ENCODE measurements at regions not wholly inside any gene's neighbourhood (a gene's known extent, or its start where the extent isn't known, plus 50 kb on each side); places are given as distances from the start of the nearest gene placed in this dataset.
A peak's percentile ranks its signal among the peaks of the same experiment; 100 is the strongest.

GRCh38 chr4:148810461-148810860 lies 368.2 kb upstream of the NR3C2 start:
- H3K27me3 ChIP-seq (ENCODE audit: control insufficient read depth, insufficient read depth, low read length), result no peaks in the 10 kb centered on the region
- no peak for TF ChIP-seq EZH2 (IDR thresholded peaks at IDR 0.05; ENCODE audit: low read length, missing control alignments)
- H3K9ac ChIP-seq (ENCODE audit: insufficient read depth, low read length), result no peak overlapping the region

GRCh38 chr4:148808416-148808815 lies 366.2 kb upstream of the NR3C2 start:
- peak in 1 of 2 donors; percentile 47 for DNase-seq (ENCODE audit: low read depth in 2 of 2)
- Histone ChIP-seq H3K79me2 (ENCODE audit: control insufficient read depth, insufficient read depth, low read length) (no peaks in the 10 kb centered on the region), H3K4me3 (replicated peaks in 1 of 4; ENCODE audit: control extremely low read depth in 1 of 4, insufficient read depth in 1 of 4, low read depth in 3 of 4, low read length in 4 of 4) (no peak overlapping the region), H3K27me3 (ENCODE audit: control insufficient read depth, insufficient read depth, low read length) (no peaks in the 10 kb centered on the region), H3K36me3 (ENCODE audit: control insufficient read depth, insufficient read depth, low read length) (no peaks in the 10 kb centered on the region), H3K4me1 (ENCODE audit: control insufficient read depth, extremely low read depth, insufficient read depth, low read length) (no peaks in the 10 kb centered on the region), H3K4me2 (ENCODE audit: extremely low read depth, insufficient read depth, low read length) (no peak overlapping the region), H3K9me3 (ENCODE audit: control insufficient read depth, insufficient read depth, low read depth, low read length) (no peaks in the 10 kb centered on the region), H3K9ac (ENCODE audit: insufficient read depth, low read length) (no peak overlapping the region), H2AFZ (ENCODE audit: low read length) (no peak overlapping the region), H4K20me1 (ENCODE audit: control insufficient read depth, extremely low read depth, insufficient read depth, low read length) (no peaks in the 10 kb centered on the region), H3K27ac (ENCODE audit: insufficient read depth, low read length) (no peak overlapping the region)
- TF ChIP-seq EZH2 (IDR thresholded peaks at IDR 0.05; ENCODE audit: low read length, missing control alignments) (no peak), CTCF (conservative IDR thresholded peaks at IDR 0.05 in 1 of 2, IDR thresholded peaks at IDR 0.05 in 1 of 2; ENCODE audit: low read depth in 1 of 2, low read length in 2 of 2) (no peak)

More at GRCh38 chr4:148810461-148810860, 368.2 kb upstream of the NR3C2 start:
- no peaks in the 10 kb centered on the region for H3K79me2 ChIP-seq (ENCODE audit: control insufficient read depth, insufficient read depth, low read length)
- no peaks in the 10 kb centered on the region for H3K9me3 ChIP-seq (ENCODE audit: control insufficient read depth, insufficient read depth, low read depth, low read length)
- no peak overlapping the region for H3K27ac ChIP-seq (ENCODE audit: insufficient read depth, low read length)
- H3K36me3 ChIP-seq (ENCODE audit: control insufficient read depth, insufficient read depth, low read length), result no peaks in the 10 kb centered on the region
- no peaks in the 10 kb centered on the region for H4K20me1 ChIP-seq (ENCODE audit: control insufficient read depth, extremely low read depth, insufficient read depth, low read length)
- no peaks in the 10 kb centered on the region for H3K4me1 ChIP-seq (ENCODE audit: control insufficient read depth, extremely low read depth, insufficient read depth, low read length)
- H2AFZ ChIP-seq (ENCODE audit: low read length), result no peak overlapping the region
- no peak overlapping the region for H3K4me3 ChIP-seq (replicated peaks in 1 of 4; ENCODE audit: control extremely low read depth in 1 of 4, insufficient read depth in 1 of 4, low read depth in 3 of 4, low read length in 4 of 4)
- DNase-seq (ENCODE audit: low read depth in 2 of 2), result no peak
- no peak overlapping the region for H3K4me2 ChIP-seq (ENCODE audit: extremely low read depth, insufficient read depth, low read length)

GRCh38 chr4:148800940-148801339 lies 358.7 kb upstream of the NR3C2 start:
- no peak overlapping the region for H3K27ac ChIP-seq (ENCODE audit: insufficient read depth, low read length)
- H3K9ac ChIP-seq (ENCODE audit: insufficient read depth, low read length), result no peak overlapping the region
- H4K20me1 ChIP-seq (ENCODE audit: control insufficient read depth, extremely low read depth, insufficient read depth, low read length), result no peaks in the 10 kb centered on the region
- H3K36me3 ChIP-seq (ENCODE audit: control insufficient read depth, insufficient read depth, low read length), result no peaks in the 10 kb centered on the region
- TF ChIP-seq EZH2 (IDR thresholded peaks at IDR 0.05; ENCODE audit: low read length, missing control alignments) (no peak), CTCF (conservative IDR thresholded peaks at IDR 0.05 in 1 of 2, IDR thresholded peaks at IDR 0.05 in 1 of 2; ENCODE audit: low read depth in 1 of 2, low read length in 2 of 2) (no peak)
- H2AFZ ChIP-seq (ENCODE audit: low read length), result no peak overlapping the region
- no peaks in the 10 kb centered on the region for H3K27me3 ChIP-seq (ENCODE audit: control insufficient read depth, insufficient read depth, low read length)
- H3K4me2 ChIP-seq (ENCODE audit: extremely low read depth, insufficient read depth, low read length), result no peak overlapping the region
- H3K4me1 ChIP-seq (ENCODE audit: control insufficient read depth, extremely low read depth, insufficient read depth, low read length), result no peaks in the 10 kb centered on the region
- no peaks in the 10 kb centered on the region for H3K9me3 ChIP-seq (ENCODE audit: control insufficient read depth, insufficient read depth, low read depth, low read length)
- no peak for DNase-seq (ENCODE audit: low read depth in 2 of 2)
- no peaks in the 10 kb centered on the region for H3K79me2 ChIP-seq (ENCODE audit: control insufficient read depth, insufficient read depth, low read length)
- no peak overlapping the region for H3K4me3 ChIP-seq (replicated peaks in 1 of 4; ENCODE audit: control extremely low read depth in 1 of 4, insufficient read depth in 1 of 4, low read depth in 3 of 4, low read length in 4 of 4)
